ENCODE measurements at regions not wholly inside any gene's neighbourhood (a gene's known extent, or its start where the extent isn't known, plus 50 kb on each side); places are given as distances from the start of the nearest gene placed in this dataset.

DNA sequence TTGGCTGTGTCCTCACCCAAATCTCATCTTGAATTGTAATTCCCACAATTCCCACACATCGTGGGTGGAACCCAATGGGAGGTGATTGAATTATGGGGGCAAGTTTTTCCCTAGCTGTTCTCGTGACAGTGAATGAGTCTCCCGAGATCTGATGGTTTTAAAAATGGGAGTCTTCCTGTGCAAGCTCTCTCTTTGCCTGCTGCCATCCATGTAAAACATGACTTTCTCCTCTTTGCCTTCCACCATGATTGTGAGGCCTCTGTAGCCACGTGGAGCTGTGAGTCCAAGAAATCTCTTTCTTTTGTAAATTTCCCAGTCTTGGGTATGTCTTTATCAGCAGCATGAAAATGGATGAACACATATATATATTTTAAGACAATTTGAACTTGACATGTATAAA is 285.4 kb downstream of the BAMBI start:
- TF ChIP-seq POLR2A (IDR thresholded peaks at IDR 0.05; ENCODE audit: low read depth): no peak
- TF ChIP-seq, protein P1, sequence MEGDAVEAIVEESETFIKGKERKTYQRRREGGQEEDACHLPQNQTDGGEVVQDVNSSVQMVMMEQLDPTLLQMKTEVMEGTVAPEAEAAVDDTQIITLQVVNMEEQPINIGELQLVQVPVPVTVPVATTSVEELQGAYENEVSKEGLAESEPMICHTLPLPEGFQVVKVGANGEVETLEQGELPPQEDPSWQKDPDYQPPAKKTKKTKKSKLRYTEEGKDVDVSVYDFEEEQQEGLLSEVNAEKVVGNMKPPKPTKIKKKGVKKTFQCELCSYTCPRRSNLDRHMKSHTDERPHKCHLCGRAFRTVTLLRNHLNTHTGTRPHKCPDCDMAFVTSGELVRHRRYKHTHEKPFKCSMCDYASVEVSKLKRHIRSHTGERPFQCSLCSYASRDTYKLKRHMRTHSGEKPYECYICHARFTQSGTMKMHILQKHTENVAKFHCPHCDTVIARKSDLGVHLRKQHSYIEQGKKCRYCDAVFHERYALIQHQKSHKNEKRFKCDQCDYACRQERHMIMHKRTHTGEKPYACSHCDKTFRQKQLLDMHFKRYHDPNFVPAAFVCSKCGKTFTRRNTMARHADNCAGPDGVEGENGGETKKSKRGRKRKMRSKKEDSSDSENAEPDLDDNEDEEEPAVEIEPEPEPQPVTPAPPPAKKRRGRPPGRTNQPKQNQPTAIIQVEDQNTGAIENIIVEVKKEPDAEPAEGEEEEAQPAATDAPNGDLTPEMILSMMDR (IDR thresholded peaks at IDR 0.05): no peak
- TF ChIP-seq POLR2AphosphoS5 (IDR thresholded peaks at IDR 0.05): no peak
- TF ChIP-seq EP300 (IDR thresholded peaks at IDR 0.05): no peak
- DNase-seq (ENCODE audit: extremely low spot score): no peak
- intact Hi-C loops (cut with DNase I): no loop called here

DNA sequence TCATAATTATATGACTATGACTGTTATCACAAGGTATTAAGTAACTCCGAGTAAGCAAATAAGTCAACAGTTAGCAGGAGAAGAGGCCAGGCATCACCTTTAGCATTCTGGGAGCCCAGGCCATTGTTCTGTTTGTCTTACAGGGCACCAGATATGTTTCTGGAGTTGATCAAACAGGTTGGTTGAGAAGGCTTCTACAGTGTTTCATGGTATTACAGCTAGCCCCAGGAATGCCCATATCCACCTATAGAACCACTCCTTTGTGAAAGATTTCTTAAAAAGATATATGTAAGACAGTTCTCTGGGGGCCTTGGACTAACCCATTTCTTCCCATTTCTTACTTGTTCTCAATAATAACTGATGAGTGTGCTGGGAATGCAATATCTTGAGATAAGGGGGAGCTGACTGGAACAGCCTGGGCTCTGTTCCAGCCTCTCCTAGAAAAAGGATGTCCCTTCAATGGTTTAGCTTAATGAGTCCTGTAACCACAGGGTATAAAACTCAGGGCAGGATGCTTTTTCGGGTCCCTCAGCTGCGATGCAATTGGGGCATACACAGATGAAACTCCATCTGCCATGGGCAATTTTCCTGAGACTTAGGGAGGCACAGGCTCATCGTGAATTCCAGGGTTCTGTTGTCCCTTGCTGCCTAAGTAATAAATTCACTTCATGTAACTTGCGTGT is 286.4 kb downstream of the BAMBI start:
- TF ChIP-seq EP300 (IDR thresholded peaks at IDR 0.05): no peak
- no peak for TF ChIP-seq POLR2AphosphoS5 (IDR thresholded peaks at IDR 0.05)
- TF ChIP-seq POLR2A (IDR thresholded peaks at IDR 0.05; ENCODE audit: low read depth): no peak
- TF ChIP-seq, protein P1 (IDR thresholded peaks at IDR 0.05): no peak
- Histone ChIP-seq H3K27me3 (no peaks in the 10 kb centered on the region), H3K9me3 (no peaks in the 10 kb centered on the region), H3K4me3 (no peak overlapping the region), H3K36me3 (no peaks in the 10 kb centered on the region), H3K4me1 (no peaks in the 10 kb centered on the region), H3K27ac (replicated peaks in 1 of 4) (no peak overlapping the region)
- intact Hi-C loops (cut with DNase I): no loop called here
- DNase-seq (ENCODE audit: extremely low spot score): no peak
- 92% methylated on average over 2 of the region's 5 CpGs for WGBS

More for the DNA sequence above, 285.4 kb downstream of the BAMBI start:
- no peaks in the 10 kb centered on the region for H3K9me3 ChIP-seq
- H3K36me3 ChIP-seq: no peaks in the 10 kb centered on the region
- H3K4me1 ChIP-seq: no peaks in the 10 kb centered on the region
- WGBS: 83% methylated on average over 4 of the region's 4 CpGs
- no peak overlapping the region for H3K27ac ChIP-seq (replicated peaks in 1 of 4)
- no peaks in the 10 kb centered on the region for H3K27me3 ChIP-seq
- H3K4me3 ChIP-seq: no peak overlapping the region

- intact Hi-C loops (cut with DNase I): no loop called here
- Histone ChIP-seq H3K27ac (replicated peaks in 1 of 4) (no peak overlapping the region), H3K4me1 (no peaks in the 10 kb centered on the region), H3K4me3 (no peak overlapping the region), H3K36me3 (no peaks in the 10 kb centered on the region), H3K9me3 (no peaks in the 10 kb centered on the region), H3K27me3 (no peaks in the 10 kb centered on the region)
- TF ChIP-seq POLR2A (IDR thresholded peaks at IDR 0.05; ENCODE audit: low read depth) (no peak), EP300 (IDR thresholded peaks at IDR 0.05) (no peak), POLR2AphosphoS5 (IDR thresholded peaks at IDR 0.05) (no peak)
- TF ChIP-seq, protein P1 (IDR thresholded peaks at IDR 0.05): no peak
- no peak for DNase-seq (ENCODE audit: extremely low spot score)
- 89% methylated on average over 3 of the region's 3 CpGs for WGBS
Measured at GRCh38 chr10:28965937-28966336, 288.6 kb downstream of the BAMBI start.

DNA sequence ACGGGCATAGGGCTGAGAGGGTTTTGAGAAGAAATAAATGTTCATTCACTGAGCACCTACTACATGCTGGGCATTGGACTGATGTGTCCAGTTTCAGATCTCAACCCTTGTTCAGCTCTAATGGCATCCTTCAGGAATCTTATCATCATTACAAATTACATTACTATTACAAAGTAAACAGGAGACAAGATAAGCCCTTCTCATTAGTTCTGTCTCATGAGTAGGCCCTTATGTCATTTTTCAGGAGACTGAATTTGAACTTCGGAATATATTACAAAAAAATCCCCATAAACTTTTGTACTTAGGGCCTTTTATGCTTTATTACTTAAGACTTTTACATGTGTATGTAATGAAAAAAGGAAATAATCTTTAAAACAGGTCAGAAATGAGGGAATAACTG is 289.7 kb downstream of the BAMBI start:
- no peaks in the 10 kb centered on the region for H3K36me3 ChIP-seq
- no peaks in the 10 kb centered on the region for H3K9me3 ChIP-seq
- H3K27me3 ChIP-seq: no peaks in the 10 kb centered on the region
- H3K4me1 ChIP-seq: no peaks in the 10 kb centered on the region
- intact Hi-C loops (cut with DNase I): no loop called here
- TF ChIP-seq POLR2A (IDR thresholded peaks at IDR 0.05; ENCODE audit: low read depth): no peak
- TF ChIP-seq, protein P1 (IDR thresholded peaks at IDR 0.05): no peak
- TF ChIP-seq EP300 (IDR thresholded peaks at IDR 0.05): no peak
- TF ChIP-seq POLR2AphosphoS5 (IDR thresholded peaks at IDR 0.05): no peak
- no peak overlapping the region for H3K4me3 ChIP-seq
- DNase-seq (ENCODE audit: extremely low spot score): no peak
- H3K27ac ChIP-seq (replicated peaks in 1 of 4): no peak overlapping the region
- 93% methylated on average over 2 of the region's 2 CpGs for WGBS

GRCh38 chr10:28969413-28969812 is 292.1 kb downstream of the BAMBI start:
- no peaks in the 10 kb centered on the region for H3K36me3 ChIP-seq
- intact Hi-C loops (cut with DNase I): no loop called here
- no peaks in the 10 kb centered on the region for H3K9me3 ChIP-seq
- TF ChIP-seq POLR2A (IDR thresholded peaks at IDR 0.05; ENCODE audit: low read depth): no peak
- TF ChIP-seq EP300 (IDR thresholded peaks at IDR 0.05): no peak
- TF ChIP-seq, protein P1 (IDR thresholded peaks at IDR 0.05): no peak
- H3K4me1 ChIP-seq: no peaks in the 10 kb centered on the region
- 83% methylated on average over 4 of the region's 4 CpGs for WGBS
- H3K27me3 ChIP-seq: no peaks in the 10 kb centered on the region
- DNase-seq (ENCODE audit: extremely low spot score): no peak
- H3K4me3 ChIP-seq: no peak overlapping the region
- H3K27ac ChIP-seq (replicated peaks in 1 of 4): no peak overlapping the region
